Ectodermal cell (in vitro differentiated cells): ENCODE measurements at regions not wholly inside any gene's neighbourhood (a gene's known extent, or its start where the extent isn't known, plus 50 kb on each side); places are given as distances from the start of the nearest gene placed in this dataset.
"Not testable (repeated sequence)": the region's sequence is repeated elsewhere in the genome, so short reads cannot be mapped to it uniquely, and the experiment has no call there.

Experiments
- H3K27ac ChIP-seq: 2 replicates; pipeline ENCODE4 v1.7.0; 2013; ENCODE audit warnings: mild to moderate bottlenecking, low read depth, low read length; ENCODE audit not compliant: insufficient read depth, poor library complexity, severe bottlenecking
- H3K27me3 ChIP-seq: 2 replicates; pipeline ENCODE4 v1.7.0; 2013; ENCODE audit warnings: mild to moderate bottlenecking, low read length; ENCODE audit not compliant: insufficient read depth, control insufficient read depth, poor library complexity, severe bottlenecking
- H3K36me3 ChIP-seq: one replicate; pipeline ENCODE4 v1.7.0; 2013; ENCODE audit warnings: low read length; ENCODE audit not compliant: control insufficient read depth, insufficient read depth
- H3K4me1 ChIP-seq: one replicate; pipeline ENCODE4 v1.7.0; 2013; ENCODE audit warnings: low read length; ENCODE audit not compliant: control insufficient read depth, insufficient read depth
- H3K4me3 ChIP-seq: 2 replicates; pipeline ENCODE4 v1.7.0; 2013; ENCODE audit warnings: low read depth, low read length, control low read depth; ENCODE audit not compliant: insufficient read depth
- H3K9me3 ChIP-seq: 2 replicates; pipeline ENCODE4 v1.7.0; 2013; ENCODE audit warnings: mild to moderate bottlenecking, low read length, moderate library complexity; ENCODE audit not compliant: control insufficient read depth
- WGBS, 2 experiments: methylation state at CpG; one replicate each; pipeline ENCODE4 v1.1.7; 2013; ENCODE audit warnings: missing lambda C conversion rate in 2 of 2; 5-methylcytosine and 5-hydroxymethylcytosine counted together

DNA sequence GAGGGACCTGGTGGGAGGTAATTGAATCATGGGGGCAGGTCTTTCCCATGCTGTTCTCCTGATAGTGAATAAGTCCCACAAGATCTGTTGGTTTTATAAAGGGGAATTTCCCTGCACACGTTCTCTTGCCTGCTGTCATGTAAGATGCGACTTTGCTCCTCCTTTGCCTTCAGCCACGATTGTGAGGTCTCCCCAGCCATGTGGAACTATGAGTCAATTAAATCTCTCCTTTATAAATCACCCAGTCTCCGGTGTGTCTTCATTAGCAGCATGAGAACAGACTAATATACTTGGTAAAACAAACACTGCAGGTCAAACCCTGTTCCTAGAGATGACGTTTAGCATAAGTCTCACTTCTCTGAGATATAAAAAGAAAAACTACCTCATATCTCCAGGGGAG lies 148.3 kb downstream of the MATN1 start:
- no peaks in the 10 kb centered on the region for H3K27me3 ChIP-seq
- no peaks in the 10 kb centered on the region for H3K9me3 ChIP-seq
- no peak overlapping the region for H3K4me3 ChIP-seq
- no peaks in the 10 kb centered on the region for H3K4me1 ChIP-seq
- no peak overlapping the region for H3K27ac ChIP-seq
- H3K36me3 ChIP-seq, result no peaks in the 10 kb centered on the region
- 85% methylated on average over 5 of the region's 5 CpGs for WGBS, 2 experiments

DNA sequence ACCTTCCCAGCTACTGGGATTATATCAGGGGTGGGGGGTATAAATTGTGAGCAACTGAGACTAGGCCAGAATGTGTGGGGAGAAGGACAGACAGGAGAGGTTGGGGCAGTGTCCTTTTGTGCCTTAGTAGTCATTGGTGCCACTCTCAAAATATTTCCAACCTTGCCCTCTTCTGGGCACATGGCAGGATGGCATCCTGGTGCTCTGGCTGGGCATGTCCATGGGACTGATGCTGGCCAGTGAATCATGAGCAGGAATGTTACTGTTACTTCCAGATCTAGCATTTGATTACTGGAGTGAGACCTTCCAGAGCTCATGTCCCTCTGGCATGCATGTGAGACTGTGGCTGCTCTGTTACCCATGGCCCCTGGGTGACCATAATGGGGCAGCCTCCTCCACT lies 151.2 kb downstream of the MATN1 start:
- H3K27ac ChIP-seq, result no peak overlapping the region
- H3K4me3 ChIP-seq, result no peak overlapping the region
- no peaks in the 10 kb centered on the region for H3K36me3 ChIP-seq
- no peaks in the 10 kb centered on the region for H3K27me3 ChIP-seq
- no peaks in the 10 kb centered on the region for H3K4me1 ChIP-seq
- no peaks in the 10 kb centered on the region for H3K9me3 ChIP-seq

DNA sequence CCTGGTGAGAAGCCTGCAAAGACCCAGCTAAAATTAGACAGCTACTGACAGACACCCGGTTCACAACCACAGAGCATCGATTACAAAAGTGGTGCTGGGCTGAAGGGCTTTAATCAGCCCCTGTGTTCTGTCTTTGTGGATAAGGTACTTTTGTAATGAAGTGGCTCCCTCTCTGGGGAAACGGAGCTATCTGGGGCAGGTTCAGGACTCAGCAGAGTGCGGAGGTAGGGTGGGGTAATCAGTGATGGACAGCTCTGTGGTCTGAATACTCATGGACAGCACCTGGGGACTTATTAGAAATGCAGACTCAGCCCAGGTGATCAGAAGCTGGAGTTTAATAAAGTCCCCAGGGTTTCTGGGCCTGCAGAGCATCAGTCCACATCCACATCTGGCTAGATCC lies 152.0 kb downstream of the MATN1 start:
- no peak overlapping the region for H3K27ac ChIP-seq
- no peak overlapping the region for H3K4me3 ChIP-seq
- no peaks in the 10 kb centered on the region for H3K27me3 ChIP-seq
- no peaks in the 10 kb centered on the region for H3K9me3 ChIP-seq
- no peaks in the 10 kb centered on the region for H3K36me3 ChIP-seq
- H3K4me1 ChIP-seq, result no peaks in the 10 kb centered on the region
- WGBS, 2 experiments, result 82 to 83% methylated on average over 4 of the region's 4 CpGs

DNA sequence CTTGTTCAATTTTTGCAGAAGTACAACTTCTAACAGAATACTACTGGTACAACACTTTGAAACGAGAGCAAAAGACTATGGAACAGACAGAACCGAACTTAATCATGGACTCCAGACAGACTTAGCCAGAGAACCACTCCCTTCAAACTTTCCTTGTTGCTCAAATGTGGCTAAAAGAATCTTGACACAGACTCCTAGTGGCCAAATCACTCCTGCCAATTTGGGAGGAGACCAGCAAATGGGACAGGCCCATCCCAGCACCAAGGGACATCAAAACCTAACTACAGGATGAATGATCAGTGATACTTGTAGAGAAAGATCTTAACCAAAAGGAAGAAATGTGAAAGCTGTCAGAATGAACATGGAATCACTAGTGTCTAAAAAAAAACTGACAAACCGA lies 154.0 kb downstream of the MATN1 start:
- Histone ChIP-seq H3K4me3 (no peak overlapping the region), H3K27ac (no peak overlapping the region), H3K36me3 (no peaks in the 10 kb centered on the region), H3K4me1 (no peaks in the 10 kb centered on the region), H3K9me3 (no peaks in the 10 kb centered on the region), H3K27me3 (no peaks in the 10 kb centered on the region)
- 89 to 94% methylated on average over 3 of the region's 3 CpGs for WGBS, 2 experiments

DNA sequence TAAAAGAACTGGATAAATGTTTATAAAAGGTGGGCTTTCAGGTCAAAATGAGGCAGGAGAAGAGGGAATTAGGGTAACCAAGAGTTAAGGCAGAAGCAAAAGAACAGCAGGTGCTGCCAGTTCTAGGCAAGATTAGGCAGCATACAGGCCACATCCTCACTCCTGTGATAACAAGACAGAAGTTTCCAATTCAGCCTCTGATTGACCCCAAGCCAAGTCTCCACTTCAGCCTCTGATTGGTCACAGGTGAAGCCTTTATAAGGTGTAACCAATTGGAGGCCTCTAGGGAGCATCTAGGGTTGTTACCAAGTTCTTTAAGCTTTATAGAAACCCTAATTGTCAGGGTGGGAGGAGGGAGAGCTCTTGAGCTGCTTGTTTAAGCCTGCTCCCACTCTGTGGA lies 160.8 kb downstream of the MATN1 start:
- Histone ChIP-seq H3K4me3 (no peak overlapping the region), H3K9me3 (peaks cover 3% of the 10 kb centered on the region), H3K36me3 (no peaks in the 10 kb centered on the region), H3K27me3 (no peaks in the 10 kb centered on the region), H3K4me1 (no peaks in the 10 kb centered on the region), H3K27ac (no peak overlapping the region)

DNA sequence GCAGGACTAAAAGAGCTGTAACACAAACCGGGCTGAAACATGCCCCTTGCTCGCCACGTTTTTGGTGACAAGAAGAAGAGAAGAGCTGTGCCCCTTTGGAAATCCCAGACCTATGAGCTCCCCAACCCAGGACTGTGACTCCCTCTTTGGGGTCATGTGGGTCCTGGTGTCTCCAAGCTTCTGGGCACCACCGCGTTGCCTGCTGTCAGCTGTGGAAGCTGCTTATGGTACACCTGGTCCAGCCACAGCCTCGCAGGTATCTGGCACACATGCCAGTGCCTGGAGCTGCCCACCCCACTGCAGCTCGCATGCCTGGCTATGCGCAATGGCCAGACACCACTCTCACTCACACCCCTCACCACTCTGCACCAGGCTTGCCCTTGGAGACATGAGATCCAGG lies 171.8 kb downstream of the MATN1 start:
- WGBS, 2 experiments, result 94% methylated on average over 8 of the region's 8 CpGs
- Histone ChIP-seq H3K9me3 (no peaks in the 10 kb centered on the region), H3K27me3 (no peaks in the 10 kb centered on the region), H3K4me3 (no peak overlapping the region), H3K27ac (no peak overlapping the region), H3K4me1 (no peaks in the 10 kb centered on the region), H3K36me3 (no peaks in the 10 kb centered on the region)

DNA sequence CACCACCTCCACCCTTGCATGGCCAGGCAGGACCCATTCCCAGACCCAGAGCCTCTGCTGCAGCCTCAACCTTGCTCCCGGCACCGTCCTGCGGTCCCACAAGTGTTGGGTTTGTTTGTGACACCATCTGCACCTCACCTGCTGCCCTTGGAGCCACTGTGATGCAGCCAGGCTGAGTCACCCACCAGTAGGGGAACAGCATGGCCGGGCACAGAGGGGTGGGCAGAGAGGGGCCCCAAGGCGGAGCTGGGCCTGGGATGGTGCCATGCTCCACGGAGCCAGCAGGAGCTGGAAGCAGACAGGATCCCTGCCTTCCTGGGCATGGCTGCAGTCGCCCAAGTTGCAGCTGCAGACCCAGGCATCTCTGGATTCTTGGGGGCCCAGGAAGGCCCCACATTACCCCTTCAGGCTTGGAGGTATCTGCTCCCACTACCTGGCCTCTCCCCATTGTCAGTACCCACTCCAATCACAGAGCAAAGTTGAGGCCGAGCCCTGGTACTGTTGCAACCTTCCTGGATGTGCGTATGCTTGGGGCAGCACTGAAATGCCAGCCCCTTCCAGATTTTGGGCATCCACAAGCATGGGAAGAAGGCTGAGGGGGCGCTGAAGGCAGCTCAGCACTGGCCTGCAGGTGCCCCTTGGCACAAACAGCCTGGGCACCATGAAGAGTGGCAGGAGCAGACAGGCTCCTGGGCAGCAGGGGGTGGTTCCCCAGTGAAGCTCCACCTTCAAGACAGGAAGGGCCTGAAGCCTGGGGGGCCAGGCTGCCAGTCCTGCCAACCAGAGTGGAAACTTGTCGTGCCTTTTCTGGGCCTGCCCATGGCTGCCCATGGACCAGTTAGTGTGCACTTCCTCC lies 172.8 kb downstream of the MATN1 start:
- H3K27ac ChIP-seq, result no peak overlapping the region
- WGBS, 2 experiments, result 68 to 71% methylated on average over 11 of the region's 11 CpGs
- H3K4me1 ChIP-seq, result no peaks in the 10 kb centered on the region
- no peaks in the 10 kb centered on the region for H3K36me3 ChIP-seq
- H3K4me3 ChIP-seq, result no peak overlapping the region
- H3K27me3 ChIP-seq, result no peaks in the 10 kb centered on the region
- no peaks in the 10 kb centered on the region for H3K9me3 ChIP-seq

DNA sequence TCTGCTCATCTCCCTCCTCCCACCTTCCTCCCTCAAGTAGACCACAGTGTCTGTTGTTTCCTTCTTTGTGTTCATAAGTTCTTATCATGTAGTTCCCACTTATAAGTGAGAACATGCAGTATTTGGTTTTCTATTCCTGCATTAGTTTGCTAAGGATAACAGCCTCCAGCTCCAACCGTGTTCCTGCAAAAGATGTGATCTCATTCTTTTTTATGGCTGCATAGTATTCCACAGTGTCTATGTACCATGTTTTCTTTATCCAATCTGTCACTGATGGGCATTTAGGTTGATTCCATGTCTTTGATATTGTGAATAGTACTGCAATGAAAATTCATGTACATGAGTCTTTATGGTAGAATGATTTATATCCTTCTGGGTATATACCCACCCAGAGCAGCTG lies 173.5 kb downstream of the MATN1 start:
- H3K36me3 ChIP-seq, H3K4me1 ChIP-seq, H3K27ac ChIP-seq, H3K4me3 ChIP-seq, H3K9me3 ChIP-seq, H3K27me3 ChIP-seq: not testable (repeated sequence)
- WGBS, 2 experiments, result 86 to 91% methylated on average over 1 of the region's 1 CpG

DNA sequence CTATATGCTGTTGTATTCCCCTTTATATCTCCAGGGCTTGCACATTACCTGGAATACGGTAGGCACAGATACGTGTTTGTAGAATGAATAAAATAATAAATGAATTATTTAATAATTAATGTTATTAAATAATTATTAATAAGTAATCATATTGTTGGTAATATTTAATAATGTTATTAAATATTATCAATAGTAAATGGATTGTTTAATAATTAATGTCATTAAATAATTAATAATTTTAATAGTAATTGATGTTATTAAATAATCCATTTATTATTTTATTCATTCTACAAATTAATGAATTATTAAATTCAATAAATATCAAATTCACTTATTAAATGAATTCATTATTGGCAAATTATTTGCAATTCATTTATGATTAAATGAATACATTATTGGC lies 175.1 kb downstream of the MATN1 start:
- H3K27ac ChIP-seq, result no peak overlapping the region
- H3K36me3 ChIP-seq, result no peaks in the 10 kb centered on the region
- H3K4me1 ChIP-seq, result no peaks in the 10 kb centered on the region
- no peak overlapping the region for H3K4me3 ChIP-seq
- no peaks in the 10 kb centered on the region for H3K9me3 ChIP-seq
- no CpG with 5 or more reads among the region's 2 CpGs for WGBS, 2 experiments
- H3K27me3 ChIP-seq, result no peaks in the 10 kb centered on the region

DNA sequence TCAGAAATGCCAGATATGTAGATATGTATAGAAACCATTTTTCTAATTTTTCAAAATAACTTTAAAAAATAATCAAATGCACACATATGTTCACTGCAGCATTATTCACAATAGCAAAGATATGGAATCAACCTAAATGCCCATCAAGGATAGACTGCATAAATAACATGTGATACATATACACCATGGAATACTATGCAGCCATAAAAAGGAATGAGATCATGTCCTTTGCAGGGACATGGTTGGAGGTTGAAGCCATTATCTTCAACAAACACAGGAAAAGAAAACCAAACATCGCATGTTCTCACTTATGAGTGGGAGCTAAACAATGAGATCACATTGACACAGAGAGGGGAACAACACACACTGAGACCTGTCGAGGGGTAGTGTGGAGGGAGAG lies 176.1 kb downstream of the MATN1 start:
- not testable (repeated sequence) for H3K4me1 ChIP-seq, H3K36me3 ChIP-seq, H3K27ac ChIP-seq, H3K9me3 ChIP-seq, H3K4me3 ChIP-seq, H3K27me3 ChIP-seq
- WGBS, 2 experiments, result 72 to 77% methylated on average over 2 of the region's 2 CpGs

DNA sequence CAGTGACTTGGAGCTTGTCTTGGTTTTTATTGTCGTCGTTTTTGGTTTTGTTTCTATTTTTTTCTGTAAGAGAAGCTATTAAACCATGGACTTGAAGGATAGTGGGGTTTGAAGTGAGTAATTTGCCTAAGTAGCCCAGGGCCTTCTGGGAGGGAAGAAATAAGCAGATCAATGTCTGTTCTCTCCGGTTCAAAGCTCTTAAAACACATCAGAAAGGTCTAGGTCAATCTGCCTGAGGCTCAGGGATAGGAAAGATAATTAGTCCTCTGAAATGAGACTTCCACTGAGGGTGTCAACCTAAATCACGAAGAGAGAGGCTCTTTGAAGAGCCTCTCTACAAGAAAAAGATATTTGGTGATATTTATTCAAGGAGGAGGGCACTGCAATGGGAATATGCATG lies 178.0 kb downstream of the MATN1 start:
- Histone ChIP-seq H3K36me3 (no peaks in the 10 kb centered on the region), H3K4me1 (no peaks in the 10 kb centered on the region), H3K4me3 (no peak overlapping the region), H3K27ac (no peak overlapping the region), H3K9me3 (no peaks in the 10 kb centered on the region), H3K27me3 (no peaks in the 10 kb centered on the region)
- 56 to 67% methylated on average over 4 of the region's 4 CpGs for WGBS, 2 experiments
